ENCODE measurements at regions not wholly inside any gene's neighbourhood (a gene's known extent, or its start where the extent isn't known, plus 50 kb on each side); places are given as distances from the start of the nearest gene placed in this dataset.

DNA sequence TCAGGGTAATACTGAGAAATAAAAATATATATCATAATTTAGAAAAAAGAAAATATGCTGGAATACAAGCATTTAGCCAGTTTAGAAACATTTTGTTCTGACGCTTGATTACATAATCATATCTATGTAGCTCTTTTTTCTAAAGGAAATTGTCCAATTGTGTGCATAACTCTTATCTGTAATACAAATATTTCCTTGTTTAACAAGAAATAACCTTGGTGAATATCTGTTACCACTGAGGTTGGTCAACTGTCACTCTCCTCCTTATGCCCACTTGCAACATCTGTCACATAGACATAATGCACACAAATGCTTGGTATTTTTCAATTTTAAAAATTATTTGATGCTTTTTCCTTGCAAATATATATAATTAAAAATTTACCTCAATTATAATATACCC is 609.7 kb downstream of the TLL1 start:
- no peak for TF ChIP-seq FOXP1 (CRISPR knock-in tag; IDR thresholded peaks at IDR 0.05)
- TF ChIP-seq GABPA (tag; conservative IDR thresholded peaks at IDR 0.05; ENCODE audit: low read depth), result no peak
- no peak for TF ChIP-seq ZFP36 (IDR thresholded peaks at IDR 0.05; ENCODE audit: low read depth, low read length, partially characterized antibody)
- TF ChIP-seq MYNN (IDR thresholded peaks at IDR 0.05), result no peak
- no peak for TF ChIP-seq MYNN (CRISPR knock-in tag; IDR thresholded peaks at IDR 0.05)
- no peak for TF ChIP-seq CTCF (IDR thresholded peaks at IDR 0.05 in 2 of 3, conservative IDR thresholded peaks at IDR 0.05 in 1 of 3; ENCODE audit: insufficient read depth in 2 of 3, low read depth in 1 of 3, low read length in 3 of 3)
- TF ChIP-seq, protein P1, sequence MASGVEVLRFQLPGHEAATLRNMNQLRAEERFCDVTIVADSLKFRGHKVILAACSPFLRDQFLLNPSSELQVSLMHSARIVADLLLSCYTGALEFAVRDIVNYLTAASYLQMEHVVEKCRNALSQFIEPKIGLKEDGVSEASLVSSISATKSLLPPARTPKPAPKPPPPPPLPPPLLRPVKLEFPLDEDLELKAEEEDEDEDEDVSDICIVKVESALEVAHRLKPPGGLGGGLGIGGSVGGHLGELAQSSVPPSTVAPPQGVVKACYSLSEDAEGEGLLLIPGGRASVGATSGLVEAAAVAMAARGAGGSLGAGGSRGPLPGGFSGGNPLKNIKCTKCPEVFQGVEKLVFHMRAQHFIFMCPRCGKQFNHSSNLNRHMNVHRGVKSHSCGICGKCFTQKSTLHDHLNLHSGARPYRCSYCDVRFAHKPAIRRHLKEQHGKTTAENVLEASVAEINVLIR (CRISPR knock-in tag; IDR thresholded peaks at IDR 0.05), result no peak
- no peak for TF ChIP-seq MLLT1 (IDR thresholded peaks at IDR 0.05)
- no peak for TF ChIP-seq ZBTB26 (CRISPR knock-in tag; IDR thresholded peaks at IDR 0.05)
